ENCODE measurements at regions not wholly inside any gene's neighbourhood (a gene's known extent, or its start where the extent isn't known, plus 50 kb on each side); places are given as distances from the start of the nearest gene placed in this dataset.

DNA sequence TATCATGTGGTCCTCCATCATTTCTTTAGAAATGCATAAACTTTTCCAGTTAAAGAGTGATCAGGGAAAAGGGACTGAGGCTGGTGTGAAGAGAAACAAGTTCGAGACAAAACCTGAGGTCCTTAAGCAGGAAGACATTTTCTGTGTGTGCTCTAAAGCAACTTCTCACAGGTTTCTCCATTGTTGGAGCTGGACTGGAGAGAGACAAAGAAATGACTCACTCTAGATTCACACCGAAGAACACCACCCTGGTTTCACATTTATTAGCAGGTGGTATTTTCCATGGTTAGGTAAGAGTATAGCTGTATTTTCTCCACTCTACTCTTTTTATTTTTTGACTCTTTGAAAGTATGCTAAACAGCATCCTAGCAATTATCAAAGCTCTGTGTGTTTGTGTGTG is 736.4 kb downstream of the KCNA4 start:
- no peak for TF ChIP-seq ZNF274 (IDR thresholded peaks at IDR 0.05; ENCODE audit: low read depth, low read length)
- no peak for TF ChIP-seq YY1 (IDR thresholded peaks at IDR 0.05; ENCODE audit: insufficient read depth, insufficient read length)
- no peak for TF ChIP-seq SUZ12 (IDR thresholded peaks at IDR 0.05; ENCODE audit: extremely low read depth, insufficient read depth, insufficient read length)
- Histone ChIP-seq H3K9me3 (ENCODE audit: insufficient read depth, low read length) (no peaks in the 10 kb centered on the region), H3K4me1 (ENCODE audit: insufficient read depth, insufficient read length) (no peaks in the 10 kb centered on the region), H3K4me3 (ENCODE audit: insufficient read length, low read depth) (no peak overlapping the region), H3K27me3 (ENCODE audit: insufficient read depth, insufficient read length) (no peaks in the 10 kb centered on the region), H3K36me3 (ENCODE audit: insufficient read depth, insufficient read length, low read length) (no peaks in the 10 kb centered on the region), H3K9ac (ENCODE audit: insufficient read length, low read depth) (no peak overlapping the region)
- DNase-seq (ENCODE audit: low read depth, low spot score) = no peak

DNA sequence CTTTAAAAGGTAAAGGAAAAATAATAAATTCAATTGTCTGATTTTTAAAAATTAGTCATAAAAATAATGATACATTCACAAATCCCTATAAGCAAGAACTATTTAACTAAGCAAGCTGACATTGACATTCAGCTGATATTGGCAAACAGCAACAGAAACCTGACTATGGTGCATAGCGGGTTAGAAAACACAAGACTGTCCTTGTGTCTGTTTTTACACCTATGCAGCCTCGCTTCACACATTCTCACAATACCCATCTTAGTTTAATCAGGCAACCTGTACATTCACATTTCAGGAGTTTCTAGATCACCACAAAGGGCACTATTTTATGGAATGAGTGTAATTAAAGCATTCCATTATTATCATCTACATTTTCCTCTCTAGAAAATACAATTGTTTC is 737.1 kb downstream of the KCNA4 start:
- Histone ChIP-seq H3K36me3 (ENCODE audit: insufficient read depth, insufficient read length, low read length) (no peaks in the 10 kb centered on the region), H3K4me3 (ENCODE audit: insufficient read length, low read depth) (no peak overlapping the region), H3K27me3 (ENCODE audit: insufficient read depth, insufficient read length) (no peaks in the 10 kb centered on the region), H3K9ac (ENCODE audit: insufficient read length, low read depth) (no peak overlapping the region), H3K9me3 (ENCODE audit: insufficient read depth, low read length) (no peaks in the 10 kb centered on the region), H3K4me1 (ENCODE audit: insufficient read depth, insufficient read length) (no peaks in the 10 kb centered on the region)
- DNase-seq (ENCODE audit: low read depth, low spot score) = no peak
- no peak for TF ChIP-seq ZNF274 (IDR thresholded peaks at IDR 0.05; ENCODE audit: low read depth, low read length)
- TF ChIP-seq SUZ12 (IDR thresholded peaks at IDR 0.05; ENCODE audit: extremely low read depth, insufficient read depth, insufficient read length) = no peak
- no peak for TF ChIP-seq YY1 (IDR thresholded peaks at IDR 0.05; ENCODE audit: insufficient read depth, insufficient read length)

DNA sequence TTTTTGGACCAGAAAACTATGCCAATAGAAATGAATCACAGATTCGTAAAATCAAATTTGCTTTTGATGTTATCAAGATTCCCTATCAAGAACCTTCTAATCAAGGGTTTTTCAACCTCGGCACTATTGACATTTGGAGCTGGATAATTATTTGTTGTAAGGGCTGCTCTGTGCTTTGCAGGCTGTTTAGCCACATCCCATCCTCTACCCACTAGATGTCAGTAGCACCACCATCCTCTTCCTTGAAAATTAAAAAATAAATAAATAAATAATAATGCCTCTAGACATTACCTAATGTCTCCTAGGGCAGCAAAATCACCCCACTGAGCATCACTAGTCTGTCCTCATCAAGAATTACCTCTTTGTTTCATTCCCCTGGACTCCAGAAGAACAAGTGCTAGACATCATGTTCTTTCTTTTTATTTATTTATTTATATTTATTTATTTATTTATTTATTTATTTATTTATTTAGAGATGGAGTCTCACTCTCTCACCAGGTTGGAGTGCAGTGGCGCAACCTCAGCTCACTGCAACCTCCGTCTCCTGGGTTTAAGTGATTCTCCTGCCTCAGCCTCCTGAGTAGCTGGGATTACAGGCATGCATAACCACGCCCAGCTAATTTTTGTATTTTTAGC is 744.7 kb downstream of the KCNA4 start:
- no peak overlapping the region for H3K9ac ChIP-seq (ENCODE audit: insufficient read length, low read depth)
- H3K36me3 ChIP-seq (ENCODE audit: insufficient read depth, insufficient read length, low read length) = no peaks in the 10 kb centered on the region
- H3K4me1 ChIP-seq (ENCODE audit: insufficient read depth, insufficient read length) = no peaks in the 10 kb centered on the region
- no peaks in the 10 kb centered on the region for H3K9me3 ChIP-seq (ENCODE audit: insufficient read depth, low read length)
- no peaks in the 10 kb centered on the region for H3K27me3 ChIP-seq (ENCODE audit: insufficient read depth, insufficient read length)
- no peak for TF ChIP-seq SUZ12 (IDR thresholded peaks at IDR 0.05; ENCODE audit: extremely low read depth, insufficient read depth, insufficient read length)
- no peak for TF ChIP-seq YY1 (IDR thresholded peaks at IDR 0.05; ENCODE audit: insufficient read depth, insufficient read length)
- no peak for TF ChIP-seq ZNF274 (IDR thresholded peaks at IDR 0.05; ENCODE audit: low read depth, low read length)
- DNase-seq (ENCODE audit: low read depth, low spot score) = no peak
- no peak overlapping the region for H3K4me3 ChIP-seq (ENCODE audit: insufficient read length, low read depth)

DNA sequence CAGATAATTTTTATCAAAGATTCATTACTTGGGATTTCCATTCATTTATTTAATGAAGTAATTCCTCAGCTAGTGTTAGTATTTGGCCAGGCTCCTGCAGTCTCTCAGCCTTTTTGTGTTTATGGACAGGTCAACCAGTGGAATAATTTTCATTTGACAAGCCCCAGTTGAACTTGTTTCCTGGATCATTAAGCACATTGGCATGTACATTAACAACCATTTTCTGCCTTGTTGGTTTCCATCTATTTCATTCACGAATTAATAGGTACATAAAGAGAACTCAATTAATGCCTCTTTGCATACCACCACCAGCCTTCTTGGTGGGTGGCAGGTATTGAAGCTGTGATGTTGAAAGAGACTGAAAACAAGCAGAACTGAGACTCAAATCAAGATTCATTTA is 745.2 kb downstream of the KCNA4 start:
- no peak for DNase-seq (ENCODE audit: low read depth, low spot score)
- H3K9ac ChIP-seq (ENCODE audit: insufficient read length, low read depth) = no peak overlapping the region
- H3K4me1 ChIP-seq (ENCODE audit: insufficient read depth, insufficient read length) = no peaks in the 10 kb centered on the region

DNA sequence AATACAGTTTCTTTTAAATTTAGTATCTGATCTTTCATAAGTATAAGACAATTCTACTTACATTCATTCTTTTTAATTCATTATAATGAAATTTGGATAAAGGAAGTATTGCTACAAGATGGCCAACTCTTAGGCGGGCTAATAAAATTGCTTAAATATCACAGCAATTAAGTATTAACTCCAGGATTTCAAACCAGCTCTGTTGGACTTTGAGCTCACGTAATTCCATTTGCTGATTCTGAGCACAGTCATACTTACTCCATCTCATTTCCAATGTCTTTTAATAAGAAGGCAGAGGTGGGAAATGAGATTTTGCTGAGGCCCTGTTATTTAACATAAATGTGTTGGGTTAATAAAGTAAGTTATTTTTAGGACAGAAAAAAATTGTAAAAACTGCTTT is 748.1 kb downstream of the KCNA4 start:
- TF ChIP-seq SUZ12 (IDR thresholded peaks at IDR 0.05; ENCODE audit: extremely low read depth, insufficient read depth, insufficient read length) (no peak), YY1 (IDR thresholded peaks at IDR 0.05; ENCODE audit: insufficient read depth, insufficient read length) (no peak), ZNF274 (IDR thresholded peaks at IDR 0.05; ENCODE audit: low read depth, low read length) (no peak)
- no peaks in the 10 kb centered on the region for H3K36me3 ChIP-seq (ENCODE audit: insufficient read depth, insufficient read length, low read length)
- DNase-seq (ENCODE audit: low read depth, low spot score) = no peak

More for the DNA sequence above, 745.2 kb downstream of the KCNA4 start:
- no peaks in the 10 kb centered on the region for H3K9me3 ChIP-seq (ENCODE audit: insufficient read depth, low read length)
- H3K36me3 ChIP-seq (ENCODE audit: insufficient read depth, insufficient read length, low read length) = no peaks in the 10 kb centered on the region
- H3K27me3 ChIP-seq (ENCODE audit: insufficient read depth, insufficient read length) = no peaks in the 10 kb centered on the region
- TF ChIP-seq SUZ12 (IDR thresholded peaks at IDR 0.05; ENCODE audit: extremely low read depth, insufficient read depth, insufficient read length) (no peak), YY1 (IDR thresholded peaks at IDR 0.05; ENCODE audit: insufficient read depth, insufficient read length) (no peak), ZNF274 (IDR thresholded peaks at IDR 0.05; ENCODE audit: low read depth, low read length) (no peak)
- H3K4me3 ChIP-seq (ENCODE audit: insufficient read length, low read depth) = no peak overlapping the region

DNA sequence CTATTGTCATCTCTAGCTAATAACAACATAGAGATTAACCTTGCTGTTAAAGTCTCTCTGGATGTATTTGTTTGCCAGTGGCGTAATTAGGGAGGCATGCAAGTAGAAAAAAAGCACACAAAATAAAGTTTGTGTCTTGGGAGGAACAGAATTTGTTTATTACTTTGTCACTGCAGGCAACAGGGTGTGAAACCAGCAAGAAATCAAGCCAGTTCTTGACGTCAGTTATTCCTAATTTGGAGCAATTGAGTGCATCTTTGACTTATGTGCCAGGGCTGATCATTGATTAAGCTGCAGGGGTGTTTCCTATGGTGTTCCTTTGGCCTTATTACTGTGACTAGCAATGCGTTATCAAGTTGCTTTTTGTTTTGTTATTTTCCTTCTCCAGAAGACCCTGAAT is 751.0 kb downstream of the KCNA4 start:
- H3K27me3 ChIP-seq (ENCODE audit: insufficient read depth, insufficient read length) = no peaks in the 10 kb centered on the region
- no peak overlapping the region for H3K9ac ChIP-seq (ENCODE audit: insufficient read length, low read depth)
- H3K4me1 ChIP-seq (ENCODE audit: insufficient read depth, insufficient read length) = no peaks in the 10 kb centered on the region

More for the DNA sequence above, 748.1 kb downstream of the KCNA4 start:
- H3K9me3 ChIP-seq (ENCODE audit: insufficient read depth, low read length) = no peaks in the 10 kb centered on the region
- H3K4me3 ChIP-seq (ENCODE audit: insufficient read length, low read depth) = no peak overlapping the region
- H3K27me3 ChIP-seq (ENCODE audit: insufficient read depth, insufficient read length) = no peaks in the 10 kb centered on the region
- no peaks in the 10 kb centered on the region for H3K4me1 ChIP-seq (ENCODE audit: insufficient read depth, insufficient read length)
- H3K9ac ChIP-seq (ENCODE audit: insufficient read length, low read depth) = no peak overlapping the region

DNA sequence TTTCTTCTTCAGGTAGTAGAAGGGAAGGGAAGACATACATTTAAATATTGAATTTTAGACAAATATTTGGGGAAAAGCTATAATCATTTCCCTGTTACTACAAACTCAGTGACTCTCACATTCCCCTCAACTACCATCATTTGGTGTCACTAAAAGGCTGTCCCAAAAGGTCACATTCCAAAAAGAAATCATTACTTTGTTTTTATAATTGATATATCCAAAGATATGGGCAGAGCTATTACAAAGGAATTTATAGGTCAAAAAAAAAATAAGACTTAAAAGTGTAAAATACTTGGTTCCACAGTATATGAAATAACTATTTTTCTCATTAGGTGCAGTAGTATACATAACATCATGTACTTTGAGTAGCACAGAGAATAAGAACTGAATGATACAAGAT is 751.4 kb downstream of the KCNA4 start:
- H3K36me3 ChIP-seq (ENCODE audit: insufficient read depth, insufficient read length, low read length) = no peaks in the 10 kb centered on the region
- TF ChIP-seq ZNF274 (IDR thresholded peaks at IDR 0.05; ENCODE audit: low read depth, low read length) (no peak), YY1 (IDR thresholded peaks at IDR 0.05; ENCODE audit: insufficient read depth, insufficient read length) (no peak), SUZ12 (IDR thresholded peaks at IDR 0.05; ENCODE audit: extremely low read depth, insufficient read depth, insufficient read length) (no peak)
- no peaks in the 10 kb centered on the region for H3K4me1 ChIP-seq (ENCODE audit: insufficient read depth, insufficient read length)
- H3K9ac ChIP-seq (ENCODE audit: insufficient read length, low read depth) = no peak overlapping the region
- H3K9me3 ChIP-seq (ENCODE audit: insufficient read depth, low read length) = no peaks in the 10 kb centered on the region
- H3K27me3 ChIP-seq (ENCODE audit: insufficient read depth, insufficient read length) = no peaks in the 10 kb centered on the region
- no peak overlapping the region for H3K4me3 ChIP-seq (ENCODE audit: insufficient read length, low read depth)
- no peak for DNase-seq (ENCODE audit: low read depth, low spot score)

More for the DNA sequence above, 751.0 kb downstream of the KCNA4 start:
- no peak for DNase-seq (ENCODE audit: low read depth, low spot score)
- H3K4me3 ChIP-seq (ENCODE audit: insufficient read length, low read depth) = no peak overlapping the region
- no peaks in the 10 kb centered on the region for H3K36me3 ChIP-seq (ENCODE audit: insufficient read depth, insufficient read length, low read length)
- no peaks in the 10 kb centered on the region for H3K9me3 ChIP-seq (ENCODE audit: insufficient read depth, low read length)
- TF ChIP-seq ZNF274 (IDR thresholded peaks at IDR 0.05; ENCODE audit: low read depth, low read length) = no peak
- TF ChIP-seq SUZ12 (IDR thresholded peaks at IDR 0.05; ENCODE audit: extremely low read depth, insufficient read depth, insufficient read length) = no peak
- TF ChIP-seq YY1 (IDR thresholded peaks at IDR 0.05; ENCODE audit: insufficient read depth, insufficient read length) = no peak

All from NT2/D1 (cell line).